Colon (tissue), 2 donors: ENCODE measurements at regions not wholly inside any gene's neighbourhood (a gene's known extent, or its start where the extent isn't known, plus 50 kb on each side); places are given as distances from the start of the nearest gene placed in this dataset.
"Not testable (repeated sequence)": the region's sequence is repeated elsewhere in the genome, so short reads cannot be mapped to it uniquely, and the experiment has no call there.

Experiments
- FAIRE-seq: peaks from 2 replicates; lab custom pipeline; 2012; peaks lifted over from hg19 to GRCh38; lab: Jason Lieb, UNC
- donor health status: control.
- donor health status: control.

GRCh38 chr9:30996761-30997160, 1387.7 kb upstream of the ACO1 start:
- FAIRE-seq, result no peak

- FAIRE-seq, result no peak
Measured at GRCh38 chr9:30997291-30997690, 1387.2 kb upstream of the ACO1 start.

- FAIRE-seq, result no peak
Measured at GRCh38 chr9:31005086-31005665, 1379.3 kb upstream of the ACO1 start.

- FAIRE-seq, result no peak
Measured at GRCh38 chr9:31013371-31013770, 1371.1 kb upstream of the ACO1 start.

- FAIRE-seq, result no peak
Measured at GRCh38 chr9:31023847-31024246, 1360.6 kb upstream of the ACO1 start.

- no peak for FAIRE-seq
Measured at GRCh38 chr9:31027678-31028077, 1356.8 kb upstream of the ACO1 start.

GRCh38 chr9:31028137-31028536, 1356.3 kb upstream of the ACO1 start:
- no peak for FAIRE-seq

GRCh38 chr9:31030741-31031202, 1353.7 kb upstream of the ACO1 start:
- no peak for FAIRE-seq

GRCh38 chr9:31032206-31032605, 1352.2 kb upstream of the ACO1 start:
- FAIRE-seq, result no peak

GRCh38 chr9:31034311-31034710, 1350.1 kb upstream of the ACO1 start:
- FAIRE-seq, result no peak

- no peak for FAIRE-seq
Measured at GRCh38 chr9:31040564-31040963, 1343.9 kb upstream of the ACO1 start.

- FAIRE-seq, result no peak
Measured at GRCh38 chr9:31045810-31046209, 1338.6 kb upstream of the ACO1 start.

GRCh38 chr9:31061592-31061991, 1322.9 kb upstream of the ACO1 start:
- FAIRE-seq, result not testable (repeated sequence)

GRCh38 chr9:31065691-31066090, 1318.8 kb upstream of the ACO1 start:
- FAIRE-seq, result no peak

- no peak for FAIRE-seq
Measured at GRCh38 chr9:31067418-31067817, 1317.0 kb upstream of the ACO1 start.

- FAIRE-seq, result no peak
Measured at GRCh38 chr9:31071606-31072286, 1312.7 kb upstream of the ACO1 start.

GRCh38 chr9:31078175-31078574, 1306.3 kb upstream of the ACO1 start:
- no peak for FAIRE-seq

GRCh38 chr9:31084350-31084749, 1300.1 kb upstream of the ACO1 start:
- FAIRE-seq, result no peak

- FAIRE-seq, result no peak
Measured at GRCh38 chr9:31089549-31090221, 1294.8 kb upstream of the ACO1 start.

GRCh38 chr9:31100311-31100710, 1284.1 kb upstream of the ACO1 start:
- no peak for FAIRE-seq

GRCh38 chr9:31103836-31104235, 1280.6 kb upstream of the ACO1 start:
- no peak for FAIRE-seq

- FAIRE-seq, result no peak
Measured at GRCh38 chr9:31104249-31104648, 1280.2 kb upstream of the ACO1 start.

GRCh38 chr9:31112491-31112890, 1272.0 kb upstream of the ACO1 start:
- FAIRE-seq, result no peak

GRCh38 chr9:31114346-31114745, 1270.1 kb upstream of the ACO1 start:
- no peak for FAIRE-seq
